A673 (cell line): ENCODE measurements at regions not wholly inside any gene's neighbourhood (a gene's known extent, or its start where the extent isn't known, plus 50 kb on each side); places are given as distances from the start of the nearest gene placed in this dataset.

Source experiments
- CTCF ChIP-seq: fragments of 300-800, 200-600 bp; sonication (generic); conservative IDR thresholded peaks from 2 replicates; pipeline ENCODE4 v1.5.1; 2017; ENCODE audit warnings: low read depth, mild to moderate bottlenecking, antibody characterized with exemption, low read length, moderate library complexity, mixed read lengths
- EZH2 ChIP-seq: fragments of 200-600 bp; sonication (generic); IDR thresholded peaks from 2 replicates; pipeline ENCODE4 v1.6.1; 2017; ENCODE audit warnings: borderline replicate concordance, low read depth, mild to moderate bottlenecking, mixed read lengths, antibody characterized with exemption, low read length; ENCODE audit not compliant: poor library complexity, severe bottlenecking

GRCh38 chr10:44051091-44051490 lies 333.8 kb downstream of the CXCL12 start:
- TF ChIP-seq CTCF (no peak), EZH2 (no peak)
